NCI-H1436 treated with DMSO at 0.1 percent for 48 hours (cell line): ENCODE measurements at regions not wholly inside any gene's neighbourhood (a gene's known extent, or its start where the extent isn't known, plus 50 kb on each side); places are given as distances from the start of the nearest gene placed in this dataset.
"Not testable (repeated sequence)": the region's sequence is repeated elsewhere in the genome, so short reads cannot be mapped to it uniquely, and the experiment has no call there.

Source experiments
- DNase-seq: peaks from one replicate; lab custom pipeline; 2025; lab: John Stamatoyannopoulos, UW

GRCh38 chr4:118410138-118410537 is 57.3 kb upstream of the PRSS12 start:
- DNase-seq: no peak

GRCh38 chr4:118417325-118417724 is 64.5 kb upstream of the PRSS12 start:
- no peak for DNase-seq

- not testable (repeated sequence) for DNase-seq
Observed at GRCh38 chr4:118417800-118418199, 65.0 kb upstream of the PRSS12 start.

DNA sequence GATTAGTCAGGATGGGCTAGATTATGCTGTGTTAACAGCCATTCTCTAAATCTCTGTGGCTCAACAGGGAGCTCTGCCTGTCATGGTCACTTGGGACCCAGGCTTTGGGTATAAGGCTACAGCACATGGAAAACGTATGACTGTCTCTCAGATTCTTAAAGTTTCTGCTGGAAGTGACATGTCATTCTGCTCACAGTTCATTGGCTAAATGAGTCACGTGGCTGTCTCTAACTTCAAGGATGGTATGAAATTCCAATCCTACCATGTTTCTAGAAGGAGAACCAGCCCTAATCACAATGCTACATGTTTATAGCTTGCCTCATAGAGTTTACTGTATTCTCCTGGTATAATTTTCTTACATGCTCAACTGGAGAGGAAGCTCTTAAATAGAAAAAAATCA is 65.6 kb upstream of the PRSS12 start:
- not testable (repeated sequence) for DNase-seq

GRCh38 chr4:118419626-118420025 is 66.8 kb upstream of the PRSS12 start:
- DNase-seq: not testable (repeated sequence)

DNA sequence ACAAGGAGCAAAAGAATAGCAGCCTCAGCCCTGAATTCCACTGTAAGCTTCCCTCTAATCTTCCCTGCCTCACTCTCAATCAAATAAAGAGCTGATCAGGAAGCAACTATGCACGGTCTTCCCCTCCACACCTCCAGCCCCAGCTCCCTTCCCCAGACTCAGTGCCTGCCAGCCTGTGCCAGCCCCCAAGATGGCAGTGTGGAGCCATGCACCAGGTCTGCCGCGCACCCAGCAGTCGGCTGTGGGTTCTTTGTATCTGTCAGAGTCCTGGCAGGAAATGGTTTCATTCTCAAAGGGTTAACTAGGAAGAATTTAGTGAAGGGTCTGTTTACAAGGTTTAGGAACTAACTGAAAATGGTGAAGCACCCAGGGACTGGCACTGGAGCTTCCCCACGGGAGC is 71.3 kb upstream of the PRSS12 start:
- not testable (repeated sequence) for DNase-seq

- DNase-seq: not testable (repeated sequence)
Observed at GRCh38 chr4:118428881-118429280, 76.1 kb upstream of the PRSS12 start.

GRCh38 chr4:118432359-118432758 is 79.6 kb upstream of the PRSS12 start:
- DNase-seq: not testable (repeated sequence)

DNA sequence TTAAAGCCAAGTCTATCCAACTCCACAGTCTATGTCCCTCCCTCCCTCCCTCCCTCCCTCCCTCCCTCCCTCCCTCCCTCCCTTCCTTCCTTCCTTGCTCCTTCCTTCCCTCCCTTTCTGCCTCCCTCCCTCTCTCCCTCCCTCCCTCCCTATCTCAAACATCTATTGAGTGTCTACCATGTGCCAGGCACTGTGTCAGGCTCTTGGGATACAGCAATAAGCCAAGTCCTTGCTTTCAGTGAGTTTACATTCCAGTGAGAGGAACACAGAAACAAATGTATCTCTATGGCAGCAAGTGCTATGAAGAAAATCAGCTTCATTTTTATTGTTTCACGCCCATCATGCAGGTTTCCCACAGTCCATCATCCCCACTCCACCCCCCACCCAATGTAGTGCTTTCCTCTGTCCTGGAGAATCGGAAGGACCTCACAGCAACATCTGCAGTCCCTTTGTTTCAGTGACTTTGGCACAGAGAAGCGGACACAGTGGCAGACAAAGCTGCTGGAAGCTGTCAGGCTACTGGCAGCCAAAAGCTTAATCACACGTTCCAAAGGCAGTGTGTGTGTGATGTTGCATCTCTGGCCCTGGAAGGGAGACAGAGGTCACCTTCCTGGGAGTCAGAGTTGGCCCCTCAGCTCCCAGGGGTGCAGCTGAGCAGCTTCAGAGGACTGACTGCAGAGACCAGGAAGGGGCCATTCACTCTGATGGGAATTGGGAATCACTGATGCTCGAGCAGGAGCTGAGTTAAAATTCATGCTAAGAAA is 81.0 kb upstream of the PRSS12 start:
- not testable (repeated sequence) for DNase-seq

DNA sequence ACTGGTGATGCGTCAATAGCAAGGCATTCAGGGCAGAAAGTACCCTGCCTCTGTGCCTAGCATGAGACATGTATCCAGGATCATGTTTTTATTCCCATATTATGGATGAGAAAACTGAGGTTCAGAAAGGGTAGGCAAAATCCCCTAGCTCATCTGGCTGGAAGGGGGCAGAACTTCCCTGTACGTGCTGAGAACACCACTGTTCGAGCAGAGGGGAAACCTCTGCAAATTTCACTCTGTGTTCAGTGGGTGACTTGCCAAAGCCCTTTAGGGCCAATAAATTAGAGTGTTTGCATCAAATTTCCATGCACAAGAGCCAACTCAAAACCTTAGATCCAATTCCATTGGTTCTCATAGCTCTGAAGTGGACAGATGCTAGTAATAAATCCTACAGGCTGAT is 82.6 kb upstream of the PRSS12 start:
- not testable (repeated sequence) for DNase-seq

DNA sequence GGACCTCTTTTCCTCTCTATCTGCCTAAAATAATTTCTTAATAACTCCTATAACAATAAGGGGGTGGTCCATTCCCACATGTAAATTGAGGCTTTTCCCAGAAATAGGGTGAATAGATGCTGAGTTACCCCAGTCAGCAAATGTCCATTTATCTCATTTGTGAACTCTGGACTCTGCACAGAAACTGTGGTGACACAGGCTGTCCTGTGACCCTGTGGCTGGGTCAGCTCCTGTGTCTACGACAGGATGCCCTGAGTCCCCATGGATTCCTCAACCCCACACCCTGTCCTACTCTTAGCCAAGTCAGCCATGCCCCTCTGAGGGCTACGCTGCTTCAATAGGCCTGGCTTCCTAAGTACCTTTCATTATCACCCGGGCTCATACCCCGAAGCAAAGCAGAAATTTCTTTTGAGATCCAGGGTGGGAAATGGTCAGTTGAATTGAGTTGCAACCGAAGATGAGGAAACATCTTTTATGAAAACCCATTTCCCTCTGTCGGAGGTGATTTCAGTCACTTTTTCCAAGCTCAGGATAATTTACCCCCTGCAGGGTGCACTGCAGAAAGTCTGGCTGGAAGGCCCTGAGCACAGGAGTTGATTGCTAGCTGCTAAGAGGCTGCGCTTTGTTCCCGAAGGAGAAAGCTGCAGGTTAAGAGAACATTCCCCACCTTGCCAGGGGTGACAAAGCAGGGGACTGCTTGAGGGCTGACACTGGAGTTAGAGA is 89.5 kb upstream of the PRSS12 start:
- not testable (repeated sequence) for DNase-seq

GRCh38 chr4:118447397-118447796 is 94.6 kb upstream of the PRSS12 start:
- DNase-seq: not testable (repeated sequence)

GRCh38 chr4:118454857-118455256 is 102.1 kb upstream of the PRSS12 start:
- DNase-seq: not testable (repeated sequence)

GRCh38 chr4:118461435-118461834 is 108.6 kb upstream of the PRSS12 start:
- DNase-seq: not testable (repeated sequence)

GRCh38 chr4:118465831-118466230 is 113.0 kb upstream of the PRSS12 start:
- DNase-seq: not testable (repeated sequence)

GRCh38 chr4:118474001-118474626 is 121.3 kb upstream of the PRSS12 start:
- not testable (repeated sequence) for DNase-seq

DNA sequence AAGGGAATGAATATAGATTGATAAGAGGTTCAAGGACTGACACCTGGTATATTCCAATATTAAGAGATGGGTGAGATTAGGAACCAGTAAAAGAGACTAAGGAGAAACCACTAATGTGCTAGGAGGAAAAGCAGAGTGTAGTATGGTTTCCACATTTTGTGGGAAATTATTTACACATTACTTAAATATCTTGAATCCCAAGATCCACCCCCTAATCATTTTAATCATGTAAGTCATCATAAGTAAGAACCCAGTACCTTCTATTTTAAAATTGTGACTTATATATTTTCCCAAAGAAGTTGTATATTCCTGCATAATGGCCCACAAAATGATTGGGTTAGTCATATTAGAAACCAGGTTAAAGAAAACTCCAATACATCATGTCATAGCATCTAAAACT is 122.0 kb upstream of the PRSS12 start:
- DNase-seq: not testable (repeated sequence)

GRCh38 chr4:118475901-118476300 is 123.1 kb upstream of the PRSS12 start:
- DNase-seq: not testable (repeated sequence)

- not testable (repeated sequence) for DNase-seq
Observed at GRCh38 chr4:118477826-118478225, 125.0 kb upstream of the PRSS12 start.

DNA sequence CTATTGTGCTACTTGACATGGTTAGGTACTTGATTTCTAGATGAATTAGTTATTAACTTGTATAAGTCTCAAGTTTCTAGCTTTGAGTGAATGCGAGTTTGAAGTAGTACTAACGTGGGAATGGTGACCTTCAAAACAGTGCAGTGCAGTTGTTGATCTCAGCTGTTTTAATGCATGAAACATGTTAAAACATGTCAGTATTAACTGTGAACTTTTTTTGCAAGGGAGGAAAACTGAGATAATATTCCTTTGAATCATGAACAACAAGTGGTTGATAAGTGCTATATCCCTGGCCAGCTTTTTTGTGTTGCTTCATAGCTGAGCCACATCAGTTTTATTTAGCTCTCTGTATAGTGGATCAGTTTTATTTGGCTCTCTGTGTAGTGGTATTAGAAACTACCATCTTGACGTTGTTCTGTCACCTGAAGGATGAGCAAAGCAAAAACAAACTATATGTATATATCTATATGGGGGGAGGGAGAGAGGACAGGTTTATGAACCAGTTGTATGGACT is 133.1 kb upstream of the PRSS12 start:
- DNase-seq: not testable (repeated sequence)

GRCh38 chr4:118492963-118493362 is 140.2 kb upstream of the PRSS12 start:
- DNase-seq: not testable (repeated sequence)

- DNase-seq: not testable (repeated sequence)
Observed at GRCh38 chr4:118494437-118494836, 141.6 kb upstream of the PRSS12 start.
